Osteocyte (in vitro differentiated cells): ENCODE measurements at regions not wholly inside any gene's neighbourhood (a gene's known extent, or its start where the extent isn't known, plus 50 kb on each side); places are given as distances from the start of the nearest gene placed in this dataset.

Experiments used
- DNase-seq: peaks from one replicate; pipeline ENCODE4 v3.0.0; 2021; ENCODE audit warnings: mixed read lengths; ENCODE audit not compliant: unreplicated experiment; ENCODE audit errors: extremely low spot score
- H3K27ac Mint-ChIP-seq: one replicate; pipeline ENCODE4 v1.8.0; 2021; ENCODE audit warnings: mild to moderate bottlenecking, mixed read lengths; ENCODE audit not compliant: unreplicated experiment
- H3K27me3 Mint-ChIP-seq: one replicate; pipeline ENCODE4 v1.8.0; 2021; ENCODE audit warnings: mixed read lengths; ENCODE audit not compliant: unreplicated experiment
- H3K36me3 Mint-ChIP-seq: one replicate; pipeline ENCODE4 v1.8.0; 2021; ENCODE audit warnings: mixed read lengths; ENCODE audit not compliant: unreplicated experiment
- H3K4me1 Mint-ChIP-seq: one replicate; pipeline ENCODE4 v1.8.0; 2021; ENCODE audit warnings: mixed read lengths; ENCODE audit not compliant: unreplicated experiment
- H3K4me3 Mint-ChIP-seq: one replicate; pipeline ENCODE4 v1.8.0; 2021; ENCODE audit warnings: mild to moderate bottlenecking, moderate library complexity, mixed read lengths; ENCODE audit not compliant: unreplicated experiment
- H3K9me3 Mint-ChIP-seq: one replicate; pipeline ENCODE4 v1.8.0; 2021; ENCODE audit warnings: mixed read lengths; ENCODE audit not compliant: unreplicated experiment
- CTCF ChIP-seq: fragments of 200-600 bp; sonication (generic); IDR thresholded peaks from 2 replicates; pipeline ENCODE4 v1.5.0; 2021; ENCODE audit warnings: antibody characterized with exemption, mild to moderate bottlenecking, moderate library complexity

- H3K9me3 Mint-ChIP-seq, result no peaks in the 10 kb centered on the region
- H3K27ac Mint-ChIP-seq, result no peak overlapping the region
- H3K4me1 Mint-ChIP-seq, result no peaks in the 10 kb centered on the region
- no peak for DNase-seq
- TF ChIP-seq CTCF, result no peak
- H3K36me3 Mint-ChIP-seq, result no peaks in the 10 kb centered on the region
- no peaks in the 10 kb centered on the region for H3K27me3 Mint-ChIP-seq
- no peak overlapping the region for H3K4me3 Mint-ChIP-seq
Measured at GRCh38 chr9:28970241-28970654, 1397.0 kb upstream of the C9orf72 start.

- no peak for TF ChIP-seq CTCF
- no peaks in the 10 kb centered on the region for H3K27me3 Mint-ChIP-seq
- no peaks in the 10 kb centered on the region for H3K9me3 Mint-ChIP-seq
- H3K4me1 Mint-ChIP-seq, result no peaks in the 10 kb centered on the region
- no peak overlapping the region for H3K27ac Mint-ChIP-seq
- H3K36me3 Mint-ChIP-seq, result no peaks in the 10 kb centered on the region
- H3K4me3 Mint-ChIP-seq, result no peak overlapping the region
- DNase-seq, result no peak
Measured at GRCh38 chr9:28971881-28972280, 1398.6 kb upstream of the C9orf72 start.

- H3K4me3 Mint-ChIP-seq, result no peak overlapping the region
- H3K27ac Mint-ChIP-seq, result no peak overlapping the region
- no peak for DNase-seq
Measured at GRCh38 chr9:28976250-28976649, 1403.0 kb upstream of the C9orf72 start.

GRCh38 chr9:28976684-28977083 lies 1403.4 kb upstream of the C9orf72 start:
- H3K4me3 Mint-ChIP-seq, result no peak overlapping the region
- no peaks in the 10 kb centered on the region for H3K4me1 Mint-ChIP-seq
- no peak for TF ChIP-seq CTCF
- H3K27ac Mint-ChIP-seq, result no peak overlapping the region
- no peaks in the 10 kb centered on the region for H3K9me3 Mint-ChIP-seq
- H3K36me3 Mint-ChIP-seq, result no peaks in the 10 kb centered on the region
- no peak for DNase-seq
- H3K27me3 Mint-ChIP-seq, result no peaks in the 10 kb centered on the region

More at GRCh38 chr9:28976250-28976649, 1403.0 kb upstream of the C9orf72 start:
- H3K9me3 Mint-ChIP-seq, result no peaks in the 10 kb centered on the region
- TF ChIP-seq CTCF, result no peak
- H3K27me3 Mint-ChIP-seq, result no peaks in the 10 kb centered on the region
- H3K4me1 Mint-ChIP-seq, result no peaks in the 10 kb centered on the region
- no peaks in the 10 kb centered on the region for H3K36me3 Mint-ChIP-seq

- Mint-ChIP-seq H3K27me3 (no peaks in the 10 kb centered on the region), H3K4me3 (no peak overlapping the region), H3K36me3 (no peaks in the 10 kb centered on the region), H3K27ac (no peak overlapping the region), H3K9me3 (no peaks in the 10 kb centered on the region), H3K4me1 (no peaks in the 10 kb centered on the region)
- DNase-seq, result no peak
- no peak for TF ChIP-seq CTCF
Measured at GRCh38 chr9:28981129-28981528, 1407.8 kb upstream of the C9orf72 start.
